Right renal pelvis (tissue), 4 donors: ENCODE measurements at regions not wholly inside any gene's neighbourhood (a gene's known extent, or its start where the extent isn't known, plus 50 kb on each side); places are given as distances from the start of the nearest gene placed in this dataset.
"Not testable (repeated sequence)": the region's sequence is repeated elsewhere in the genome, so short reads cannot be mapped to it uniquely, and the experiment has no call there.

Experiments
- DNase-seq, 4 donors: peaks; one replicate each; pipeline ENCODE4 v3.0.0-alpha.2; 2013; ENCODE audit warnings: low read depth in 4 of 4, low spot score in 3 of 4, missing footprints in 1 of 4

- DNase-seq: no peak
These were observed 216.0 kb upstream of the NFIA start for GRCh38 chr1:60866226-60866900.

GRCh38 chr1:60865166-60865565, 217.2 kb upstream of the NFIA start:
- DNase-seq: no peak

DNA sequence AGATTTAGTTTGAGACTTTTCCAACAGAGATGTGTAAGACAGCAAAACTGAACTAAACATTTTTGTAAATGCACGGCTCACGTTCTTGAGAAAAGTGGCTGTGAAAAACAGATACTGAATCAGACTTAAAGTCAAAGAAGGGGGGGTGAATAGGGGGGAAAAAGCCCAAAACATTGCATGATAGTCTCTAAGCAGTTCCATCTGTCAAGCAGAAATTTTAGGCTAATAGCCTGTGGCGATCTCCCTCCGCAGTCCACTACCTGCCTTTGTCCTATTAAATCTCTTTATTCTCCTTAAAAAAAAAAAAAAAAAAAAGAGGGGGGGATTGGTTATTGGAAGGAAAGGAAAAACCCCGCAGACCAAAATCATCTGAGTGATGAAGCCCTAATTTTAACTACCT, 217.6 kb upstream of the NFIA start:
- DNase-seq: no peak

- DNase-seq: no peak
These were observed 219.2 kb upstream of the NFIA start for GRCh38 chr1:60863131-60863530.

- no peak for DNase-seq
These were observed 220.3 kb upstream of the NFIA start for GRCh38 chr1:60861961-60862567.

- no peak for DNase-seq
These were observed 223.2 kb upstream of the NFIA start for GRCh38 chr1:60859111-60859510.

- DNase-seq: no peak
These were observed 224.5 kb upstream of the NFIA start for GRCh38 chr1:60857851-60858250.

GRCh38 chr1:60850084-60850483, 232.3 kb upstream of the NFIA start:
- DNase-seq: no peak

- DNase-seq: no peak
These were observed 233.0 kb upstream of the NFIA start for GRCh38 chr1:60849401-60849800.

GRCh38 chr1:60848583-60849188, 233.7 kb upstream of the NFIA start:
- no peak for DNase-seq

- no peak for DNase-seq
These were observed 234.3 kb upstream of the NFIA start for GRCh38 chr1:60847855-60848582.

GRCh38 chr1:60847391-60847790, 235.0 kb upstream of the NFIA start:
- DNase-seq: no peak

- DNase-seq: not testable (repeated sequence)
These were observed 236.7 kb upstream of the NFIA start for GRCh38 chr1:60845659-60846058.

DNA sequence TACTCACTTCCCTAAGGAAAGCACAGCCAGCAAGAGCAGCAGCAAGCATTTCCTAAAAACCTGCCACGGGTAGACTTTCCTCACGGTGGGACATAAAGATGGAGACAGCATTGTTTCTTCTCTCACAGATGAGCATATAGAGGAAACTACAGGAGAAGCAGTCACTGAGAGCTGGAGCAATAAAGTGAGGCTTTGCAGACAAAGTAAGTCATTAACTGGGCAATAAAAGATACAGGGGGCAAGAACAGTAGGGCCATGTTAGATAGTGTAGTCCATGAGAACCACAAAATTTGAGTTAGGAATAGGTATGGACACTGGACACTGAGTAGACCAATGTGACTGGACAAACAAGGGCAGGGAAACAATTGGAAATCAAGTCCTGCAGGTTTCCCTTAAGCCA, 240.1 kb upstream of the NFIA start:
- DNase-seq: no peak

DNA sequence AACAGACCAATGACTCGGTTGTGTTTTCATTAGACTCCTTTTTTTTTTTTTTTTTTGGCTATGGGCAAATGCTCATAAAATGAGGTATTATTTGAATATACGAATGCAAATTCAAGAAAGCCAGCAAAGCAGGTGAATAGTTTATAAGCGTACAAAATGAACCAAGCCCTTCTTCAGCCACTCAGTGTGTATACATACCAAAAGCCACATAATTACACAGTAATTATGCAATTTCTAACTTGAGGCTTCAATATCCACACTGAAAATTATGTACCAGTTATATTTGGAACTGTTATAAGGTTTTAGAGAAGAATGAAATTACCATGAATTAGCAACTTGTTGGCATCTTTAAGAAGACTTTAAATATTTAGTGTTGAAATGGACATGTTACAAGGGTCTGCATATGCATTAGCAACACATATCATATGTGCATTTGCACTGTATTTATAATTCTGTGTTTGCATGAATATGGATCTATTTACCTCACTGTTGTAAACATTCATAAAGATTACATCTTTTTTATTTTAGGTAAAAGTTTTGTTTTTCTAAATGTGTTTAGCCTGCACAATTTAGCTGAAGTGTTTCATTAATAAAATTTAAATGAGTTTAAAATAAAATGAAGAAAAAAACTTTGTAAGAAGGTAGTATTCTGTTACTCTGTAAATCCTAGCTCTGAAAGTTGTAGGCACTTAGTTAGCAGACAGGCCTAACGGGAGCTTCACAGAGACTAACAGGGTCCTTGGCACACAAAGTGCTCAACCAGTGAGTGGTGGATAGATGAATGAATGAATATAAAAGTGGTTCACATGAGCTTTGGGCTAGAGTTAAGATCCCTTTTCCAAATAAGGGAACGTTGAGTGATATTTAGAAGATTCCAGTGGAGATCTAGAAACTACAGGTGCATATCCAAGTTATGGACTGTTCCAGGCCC, 241.0 kb upstream of the NFIA start:
- no peak for DNase-seq

GRCh38 chr1:60840476-60840875, 241.9 kb upstream of the NFIA start:
- not testable (repeated sequence) for DNase-seq

- DNase-seq: no peak
These were observed 246.7 kb upstream of the NFIA start for GRCh38 chr1:60835649-60836048.

- DNase-seq: no peak
These were observed 249.2 kb upstream of the NFIA start for GRCh38 chr1:60833173-60833572.

DNA sequence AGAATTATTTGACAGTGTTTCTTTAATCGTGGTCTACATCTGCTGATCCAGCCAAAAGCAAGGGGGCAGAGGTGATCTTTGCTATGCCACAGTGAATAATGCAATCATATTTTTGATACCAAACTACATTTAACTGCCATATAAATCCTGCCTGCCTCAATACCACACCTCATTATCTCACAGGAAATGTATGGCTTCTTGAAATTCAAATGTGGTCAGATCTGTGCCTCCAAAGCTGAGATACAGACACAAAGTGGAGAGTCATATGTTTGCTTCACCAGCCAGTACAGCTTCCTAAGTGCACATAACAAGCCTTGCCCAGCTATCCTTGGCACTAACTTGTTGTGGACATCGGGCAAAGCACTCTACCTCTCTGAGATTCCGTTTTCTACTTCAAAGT, 250.0 kb upstream of the NFIA start:
- DNase-seq: no peak

GRCh38 chr1:60831780-60832179, 250.6 kb upstream of the NFIA start:
- DNase-seq: no peak

- no peak for DNase-seq
These were observed 253.4 kb upstream of the NFIA start for GRCh38 chr1:60828944-60829343.
